Daoy (cell line): ENCODE measurements at regions not wholly inside any gene's neighbourhood (a gene's known extent, or its start where the extent isn't known, plus 50 kb on each side); places are given as distances from the start of the nearest gene placed in this dataset.

Source experiments
- DNase-seq: peaks from one replicate; pipeline ENCODE4 v3.0.0-alpha.2; 2015; ENCODE audit warnings: low read depth

GRCh38 chr3:150069154-150069527 is 98.4 kb upstream of the PFN2 start:
- no peak for DNase-seq

GRCh38 chr3:150068440-150069153 is 97.9 kb upstream of the PFN2 start:
- DNase-seq: no peak

GRCh38 chr3:150067561-150067960 is 96.9 kb upstream of the PFN2 start:
- no peak for DNase-seq

- no peak for DNase-seq
Measured at GRCh38 chr3:150064971-150065370, 94.3 kb upstream of the PFN2 start.

GRCh38 chr3:150063237-150063636 is 92.5 kb upstream of the PFN2 start:
- no peak for DNase-seq

GRCh38 chr3:150062492-150062891 is 91.8 kb upstream of the PFN2 start:
- peak; percentile 37 for DNase-seq

- DNase-seq: no peak
Measured at GRCh38 chr3:150061288-150062024, 90.8 kb upstream of the PFN2 start.

- peak; percentile 42 for DNase-seq
Measured at GRCh38 chr3:150059729-150060128, 89.0 kb upstream of the PFN2 start.

GRCh38 chr3:150059241-150059640 is 88.5 kb upstream of the PFN2 start:
- DNase-seq: peak; percentile 63

GRCh38 chr3:150057227-150057626 is 86.5 kb upstream of the PFN2 start:
- no peak for DNase-seq

- DNase-seq: no peak
Measured at GRCh38 chr3:150055332-150055731, 84.6 kb upstream of the PFN2 start.

- no peak for DNase-seq
Measured at GRCh38 chr3:150054635-150055034, 83.9 kb upstream of the PFN2 start.

GRCh38 chr3:150050510-150050909 is 79.8 kb upstream of the PFN2 start:
- no peak for DNase-seq

- DNase-seq: no peak
Measured at GRCh38 chr3:150049317-150049716, 78.6 kb upstream of the PFN2 start.

- no peak for DNase-seq
Measured at GRCh38 chr3:150041877-150042276, 71.2 kb upstream of the PFN2 start.

- no peak for DNase-seq
Measured at GRCh38 chr3:150040097-150040496, 69.4 kb upstream of the PFN2 start.

- DNase-seq: peak; percentile 20
Measured at GRCh38 chr3:150038830-150039229, 68.1 kb upstream of the PFN2 start.

GRCh38 chr3:150036780-150037179 is 66.1 kb upstream of the PFN2 start:
- no peak for DNase-seq

- no peak for DNase-seq
Measured at GRCh38 chr3:150035910-150036612, 65.4 kb upstream of the PFN2 start.

GRCh38 chr3:150035301-150035779 is 64.6 kb upstream of the PFN2 start:
- no peak for DNase-seq

GRCh38 chr3:150033721-150034120 is 63.0 kb upstream of the PFN2 start:
- DNase-seq: no peak

GRCh38 chr3:150030841-150031240 is 60.1 kb upstream of the PFN2 start:
- no peak for DNase-seq

GRCh38 chr3:150023239-150023636 is 52.5 kb upstream of the PFN2 start:
- no peak for DNase-seq
